Transverse colon (tissue), 4 donors: ENCODE measurements at regions not wholly inside any gene's neighbourhood (a gene's known extent, or its start where the extent isn't known, plus 50 kb on each side); places are given as distances from the start of the nearest gene placed in this dataset.

Source experiments
- EP300 ChIP-seq: sonication (generic); formaldehyde crosslinking; IDR thresholded peaks from one replicate; pipeline ENCODE4 v1.6.1; 2017; ENCODE audit warnings: antibody characterized with exemption, low read depth
- POLR2A ChIP-seq: fragments of 450-650 bp; IDR thresholded peaks from one replicate; pipeline ENCODE4 v1.6.1; 2016; ENCODE audit warnings: antibody characterized with exemption, mild to moderate bottlenecking, moderate library complexity
- POLR2AphosphoS5 ChIP-seq, 3 donors: sonication (generic); formaldehyde crosslinking; IDR thresholded peaks; one replicate each; pipeline ENCODE4 v1.6.1; 2016; ENCODE audit warnings: antibody characterized with exemption in 3 of 3
- TF ChIP-seq, protein P1 (sequence below), 5 experiments: fragments of 200-600 bp in 3 of 5; fragments of 450-650 bp in 2 of 5; sonication (generic) in 3 of 5; IDR thresholded peaks; 1 replicate in 2 of 5; 2 replicates in 3 of 5; pipeline ENCODE4 v1.5.1; 2016 to 2017; ENCODE audit warnings: antibody characterized with exemption in 5 of 5, inconsistent platforms in 3 of 5, mild to moderate bottlenecking in 2 of 5, moderate library complexity in 1 of 5

- no peak for TF ChIP-seq POLR2A
- TF ChIP-seq EP300: no peak
- TF ChIP-seq, protein P1, sequence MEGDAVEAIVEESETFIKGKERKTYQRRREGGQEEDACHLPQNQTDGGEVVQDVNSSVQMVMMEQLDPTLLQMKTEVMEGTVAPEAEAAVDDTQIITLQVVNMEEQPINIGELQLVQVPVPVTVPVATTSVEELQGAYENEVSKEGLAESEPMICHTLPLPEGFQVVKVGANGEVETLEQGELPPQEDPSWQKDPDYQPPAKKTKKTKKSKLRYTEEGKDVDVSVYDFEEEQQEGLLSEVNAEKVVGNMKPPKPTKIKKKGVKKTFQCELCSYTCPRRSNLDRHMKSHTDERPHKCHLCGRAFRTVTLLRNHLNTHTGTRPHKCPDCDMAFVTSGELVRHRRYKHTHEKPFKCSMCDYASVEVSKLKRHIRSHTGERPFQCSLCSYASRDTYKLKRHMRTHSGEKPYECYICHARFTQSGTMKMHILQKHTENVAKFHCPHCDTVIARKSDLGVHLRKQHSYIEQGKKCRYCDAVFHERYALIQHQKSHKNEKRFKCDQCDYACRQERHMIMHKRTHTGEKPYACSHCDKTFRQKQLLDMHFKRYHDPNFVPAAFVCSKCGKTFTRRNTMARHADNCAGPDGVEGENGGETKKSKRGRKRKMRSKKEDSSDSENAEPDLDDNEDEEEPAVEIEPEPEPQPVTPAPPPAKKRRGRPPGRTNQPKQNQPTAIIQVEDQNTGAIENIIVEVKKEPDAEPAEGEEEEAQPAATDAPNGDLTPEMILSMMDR (IDR thresholded peaks at IDR 0.05): no peak
- TF ChIP-seq POLR2AphosphoS5 (IDR thresholded peaks at IDR 0.05): no peak
Observed at GRCh38 chr12:4850857-4851380, 58.8 kb upstream of the KCNA1 start.
